ENCODE measurements at regions not wholly inside any gene's neighbourhood (a gene's known extent, or its start where the extent isn't known, plus 50 kb on each side); places are given as distances from the start of the nearest gene placed in this dataset.

GRCh38 chr9:78505546-78505945 is 208.6 kb downstream of the PSAT1 start:
- CTCF ChIA-PET = no interaction called here
- peaks cover 11% of the 10 kb centered on the region for H3K27me3 ChIP-seq (ENCODE audit: control insufficient read depth, insufficient read depth, low read length)
- POLR2A ChIA-PET = no interaction called here
- H3K4me3 ChIP-seq (ENCODE audit: low read depth, low read length) = no peak overlapping the region
- H3K36me3 ChIP-seq (ENCODE audit: control insufficient read depth, insufficient read depth, low read length) = no peaks in the 10 kb centered on the region
- TF ChIP-seq CTCF (IDR thresholded peaks at IDR 0.05; ENCODE audit: insufficient read depth, low read depth, low read length) = no peak
- no peak for DNase-seq (ENCODE audit: low read depth)

- TF ChIP-seq CTCF (IDR thresholded peaks at IDR 0.05; ENCODE audit: insufficient read depth, low read depth, low read length) = no peak
- ChIA-PET POLR2A (no interaction called here), CTCF (no interaction called here)
- Histone ChIP-seq H3K36me3 (ENCODE audit: control insufficient read depth, insufficient read depth, low read length) (no peaks in the 10 kb centered on the region), H3K27me3 (ENCODE audit: control insufficient read depth, insufficient read depth, low read length) (peaks cover 11% of the 10 kb centered on the region), H3K4me3 (ENCODE audit: low read depth, low read length) (no peak overlapping the region)
- no peak for DNase-seq (ENCODE audit: low read depth)
Measured at GRCh38 chr9:78507037-78507436, 210.1 kb downstream of the PSAT1 start.

- ChIA-PET POLR2A (no interaction called here), CTCF (interaction anchor here (0.9 kb wide), 1 partner anchor 35 kb away, joined by 3 read pairs; no protein-coding TSS in a partner anchor)
- Histone ChIP-seq H3K4me3 (ENCODE audit: low read depth, low read length) (no peak overlapping the region), H3K36me3 (ENCODE audit: control insufficient read depth, insufficient read depth, low read length) (no peaks in the 10 kb centered on the region), H3K27me3 (ENCODE audit: control insufficient read depth, insufficient read depth, low read length) (peaks cover 8% of the 10 kb centered on the region; the same call in 1 of the 2 replicates)
- no peak for TF ChIP-seq CTCF (IDR thresholded peaks at IDR 0.05; ENCODE audit: insufficient read depth, low read depth, low read length)
- no peak for DNase-seq (ENCODE audit: low read depth)
Measured at GRCh38 chr9:78510035-78510434, 213.1 kb downstream of the PSAT1 start.

- TF ChIP-seq CTCF (IDR thresholded peaks at IDR 0.05; ENCODE audit: insufficient read depth, low read depth, low read length) = no peak
- no peak overlapping the region for H3K4me3 ChIP-seq (ENCODE audit: low read depth, low read length)
- H3K27me3 ChIP-seq (ENCODE audit: control insufficient read depth, insufficient read depth, low read length) = 0 out of 2 replicates have a peak, but pooled peaks cover 2% of the 10 kb centered on the region
- ChIA-PET POLR2A (no interaction called here), CTCF (no interaction called here)
- DNase-seq (ENCODE audit: low read depth) = no peak
- H3K36me3 ChIP-seq (ENCODE audit: control insufficient read depth, insufficient read depth, low read length) = no peaks in the 10 kb centered on the region
Measured at GRCh38 chr9:78515108-78515507, 218.2 kb downstream of the PSAT1 start.

- no peak overlapping the region for H3K4me3 ChIP-seq (ENCODE audit: low read depth, low read length)
- no peak for DNase-seq (ENCODE audit: low read depth)
- CTCF ChIA-PET = no interaction called here
- no peak for TF ChIP-seq CTCF (IDR thresholded peaks at IDR 0.05; ENCODE audit: insufficient read depth, low read depth, low read length)
- H3K36me3 ChIP-seq (ENCODE audit: control insufficient read depth, insufficient read depth, low read length) = no peaks in the 10 kb centered on the region
- H3K27me3 ChIP-seq (ENCODE audit: control insufficient read depth, insufficient read depth, low read length) = 0 out of 2 replicates have a peak, but pooled peaks cover 2% of the 10 kb centered on the region
- POLR2A ChIA-PET = interaction anchor here (0.6 kb wide), 1 partner anchor 12 kb away, joined by 3 read pairs; no protein-coding TSS in a partner anchor
Measured at GRCh38 chr9:78519786-78520185, 222.9 kb downstream of the PSAT1 start.

All from BJ (cell line).